HepG2 (cell line): ENCODE measurements at regions not wholly inside any gene's neighbourhood (a gene's known extent, or its start where the extent isn't known, plus 50 kb on each side); places are given as distances from the start of the nearest gene placed in this dataset.

Experiments
- ATAC-seq: fragments of 200-7000 bp; cut with Tn5 transposase; 3 replicates; pipeline ENCODE4 v1.9.1; 2020; ENCODE audit warnings: mild to moderate bottlenecking, moderate library complexity
- BruUV-seq: library from RNA; stranded (reverse); fragments of 400-500 nt; replicated peaks from 2 replicates; lab custom pipeline; 2021; lab: Mats Ljungman, UMichigan
- CTCF ChIA-PET: fragments of 300-600 bp; formaldehyde crosslinking; extraction: SDS; loops from one replicate; lab custom pipeline; 2021; ENCODE audit warnings: low total read pairs, inconsistent platforms, low intra/inter-chr PET ratio; lab: Yijun Ruan, JAX
- POLR2A ChIA-PET: fragments of 350-600 bp; sonication (Branson Sonifier 250); formaldehyde crosslinking; loops from one replicate; lab custom pipeline; 2020; ENCODE audit warnings: antibody characterized with exemption, inconsistent platforms; lab: Yijun Ruan, JAX
- DNase-seq: peaks from one replicate; pipeline ENCODE4 v3.0.0-alpha.2; 2015; ENCODE audit warnings: low spot score
- FAIRE-seq: peaks from 3 replicates; lab custom pipeline; 2011; peaks lifted over from hg19 to GRCh38; lab: Jason Lieb, UNC
- H2AFZ ChIP-seq: one replicate; pipeline ENCODE4 v1.6.1; 2011; ENCODE audit warnings: low read length, inconsistent platforms
- H3K27ac ChIP-seq: fragments of 300-600 bp; 3 replicates; pipeline ENCODE4 v1.8.0; 2011; ENCODE audit warnings: mixed run types, mild to moderate bottlenecking, mixed read lengths, low read length, inconsistent platforms; ENCODE audit not compliant: insufficient read depth; ENCODE audit errors: extremely low read length
- H3K27me3 ChIP-seq, 2 experiments: fragments of 200-600 bp in 1 of 2; 2 replicates in 1 of 2; 3 replicates in 1 of 2; pipeline versions ENCODE4 v1.6.0 to v1.8.0; 2011; ENCODE audit warnings: low read length in 2 of 2, mild to moderate bottlenecking in 2 of 2, moderate library complexity in 2 of 2, inconsistent platforms in 1 of 2; ENCODE audit not compliant: insufficient read depth in 2 of 2, control insufficient read depth in 1 of 2
- H3K36me3 ChIP-seq, 2 experiments: fragments of 200-600 bp in 1 of 2; replicated peaks in 1 of 2; 2 replicates in 1 of 2; 3 replicates in 1 of 2; pipeline versions ENCODE4 v1.5.1 to v1.8.0; 2011; ENCODE audit warnings: low read length in 2 of 2, inconsistent platforms in 1 of 2; ENCODE audit not compliant: insufficient read depth in 2 of 2, control insufficient read depth in 1 of 2
- H3K4me1 ChIP-seq: 2 replicates; pipeline ENCODE4 v1.5.1; 2012; ENCODE audit warnings: low read length, inconsistent platforms; ENCODE audit not compliant: insufficient read depth
- H3K4me2 ChIP-seq: 2 replicates; pipeline ENCODE4 v1.6.0; 2011; ENCODE audit warnings: low read depth, low read length, inconsistent platforms
- H3K4me3 ChIP-seq, 3 experiments: fragments of 200-600 bp in 1 of 3; sonication (generic), shearing (Covaris generic) in 1 of 3; replicated peaks in 1 of 3; 2 replicates each; pipeline ENCODE4 v1.5.1; 2011 to 2016; ENCODE audit warnings: low read length in 3 of 3, inconsistent platforms in 2 of 3, low read depth in 2 of 3, mild to moderate bottlenecking in 2 of 3, control low read depth in 1 of 3, mixed read lengths in 1 of 3; ENCODE audit not compliant: insufficient read depth in 1 of 3
- H3K79me2 ChIP-seq: one replicate; pipeline ENCODE4 v1.6.1; 2011; ENCODE audit warnings: low read length, inconsistent platforms; ENCODE audit not compliant: insufficient read depth
- H3K9ac ChIP-seq: 2 replicates; pipeline ENCODE4 v1.6.0; 2011; ENCODE audit warnings: mild to moderate bottlenecking, low read depth, low read length, inconsistent platforms; ENCODE audit not compliant: insufficient read depth
- H3K9me3 ChIP-seq: 2 replicates; pipeline ENCODE4 v1.5.1; 2012; ENCODE audit warnings: mild to moderate bottlenecking, low read length
- H4K20me1 ChIP-seq: 2 replicates; pipeline ENCODE4 v1.6.0; 2011; ENCODE audit warnings: inconsistent platforms, mild to moderate bottlenecking, low read length, moderate library complexity; ENCODE audit not compliant: insufficient read depth
- AHR ChIP-seq: IDR thresholded peaks from 2 replicates; pipeline ENCODE4 v1.6.1; 2018; ENCODE audit warnings: missing genetic modification reagents, missing compliant biosample characterization
- CBX2 ChIP-seq, 2 experiments: fragments of 200-600 bp in 1 of 2; sonication (generic); formaldehyde crosslinking in 1 of 2; IDR thresholded peaks; 2 replicates each; pipeline versions ENCODE4 v1.7.0 to v1.8.1; 2018 to 2022; ENCODE audit warnings: low read depth in 2 of 2, low read length in 1 of 2, mild to moderate bottlenecking in 1 of 2, missing genetic modification reagents in 1 of 2
- ETV6 ChIP-seq: sonication (generic); formaldehyde crosslinking; conservative IDR thresholded peaks from 2 replicates; pipeline ENCODE4 v1.4.0; 2020; ENCODE audit warnings: missing genetic modification reagents
- FOSL1 ChIP-seq: sonication (generic); formaldehyde crosslinking; IDR thresholded peaks from 2 replicates; pipeline ENCODE4 v1.9.0; 2021; ENCODE audit warnings: missing genetic modification reagents, borderline replicate concordance
- SIN3B ChIP-seq: fragments of 150-350 bp; IDR thresholded peaks from 2 replicates; pipeline ENCODE4 v1.6.1; 2014; ENCODE audit warnings: low read length
- ZFP36L1 ChIP-seq: sonication (generic); formaldehyde crosslinking; IDR thresholded peaks from 2 replicates; pipeline ENCODE4 v1.8.0; 2022; ENCODE audit warnings: mild to moderate bottlenecking, missing genetic modification reagents, moderate library complexity
- ZNF30 ChIP-seq: sonication (generic); formaldehyde crosslinking; IDR thresholded peaks from 2 replicates; pipeline ENCODE4 v1.5.0; 2020; ENCODE audit warnings: mild to moderate bottlenecking, missing genetic modification reagents
- ZNF451 ChIP-seq: sonication (generic); formaldehyde crosslinking; IDR thresholded peaks from 2 replicates; pipeline ENCODE4 v1.5.0; 2020; ENCODE audit warnings: mild to moderate bottlenecking, missing genetic modification reagents
- WGBS: methylation state at CpG from one replicate; pipeline ENCODE4 v1.1.6; 2017; ENCODE audit warnings: low lambda C conversion rate; 5-methylcytosine and 5-hydroxymethylcytosine counted together
- in situ Hi-C: cut with HindIII; loops from 2 replicates; pipeline ENCODE4 v1.10.0; 2017; ENCODE audit warnings: low pct_unique_long_range_greater_than_20kb; ENCODE audit not compliant: extremely low pct_ligation_motif_present
- intact Hi-C: fragments of 100-400 bp; cut with micrococcal nuclease; formaldehyde crosslinking; loops from one replicate; pipeline ENCODE4 v1.10.0; 2022; ENCODE audit not compliant: unreplicated experiment
- TF ChIP-seq, protein P1 (sequence below): sonication (generic); formaldehyde crosslinking; IDR thresholded peaks from 2 replicates; pipeline ENCODE4 v1.8.0; 2022; ENCODE audit warnings: mild to moderate bottlenecking, missing genetic modification reagents, moderate library complexity
- TF ChIP-seq, protein P2 (sequence below): sonication (generic); formaldehyde crosslinking; IDR thresholded peaks from 2 replicates; pipeline ENCODE4 v1.4.0; 2020; ENCODE audit warnings: mild to moderate bottlenecking, missing genetic modification reagents, borderline replicate concordance

DNA sequence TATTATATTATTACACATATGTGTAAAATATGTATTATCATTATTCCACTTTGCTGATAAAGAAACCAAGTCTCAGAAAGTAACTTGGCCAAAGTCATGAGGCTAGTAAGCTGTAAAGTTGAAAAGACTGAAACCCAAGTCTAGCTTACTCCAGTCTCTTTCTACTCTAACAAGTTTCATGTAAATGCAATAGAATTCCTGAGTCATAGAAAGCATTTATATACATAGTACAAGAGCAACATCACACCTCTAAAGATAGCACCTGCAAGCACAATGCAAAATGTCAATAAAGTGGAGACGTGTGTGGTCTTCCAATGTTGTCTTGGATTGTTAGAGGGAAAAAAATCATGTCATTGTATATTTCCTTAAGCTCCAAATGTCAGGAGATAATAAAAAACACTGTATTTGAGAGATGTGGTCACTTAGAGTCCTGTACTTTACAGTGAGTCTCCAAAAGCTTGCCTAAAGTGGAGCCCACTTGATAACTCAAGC lies 430.3 kb upstream of the NRP1 start:
- in situ Hi-C loops, result no loop called here
- Histone ChIP-seq H2AFZ (no peak overlapping the region), H3K27ac (no peak overlapping the region), H3K79me2 (no peaks in the 10 kb centered on the region), H3K4me1 (peaks cover 8% of the 10 kb centered on the region; the same call in 1 of the 2 replicates), H3K9ac (no peak overlapping the region), H3K4me2 (no peak overlapping the region), H3K27me3 (no peaks in the 10 kb centered on the region), H3K9me3 (no peaks in the 10 kb centered on the region), H3K36me3 (no peaks in the 10 kb centered on the region), H3K4me3 (no peak overlapping the region)
- DNase-seq (no peak), FAIRE-seq (no peak)
- intact Hi-C loops, result no loop called here
- POLR2A ChIA-PET, result no interaction called here
- CTCF ChIA-PET, result no interaction called here
- TF ChIP-seq AHR, result no peak
- TF ChIP-seq FOSL1 (CRISPR knock-in tag), result no peak
- TF ChIP-seq ZNF30 (CRISPR knock-in tag), result no peak
- TF ChIP-seq, protein P1, sequence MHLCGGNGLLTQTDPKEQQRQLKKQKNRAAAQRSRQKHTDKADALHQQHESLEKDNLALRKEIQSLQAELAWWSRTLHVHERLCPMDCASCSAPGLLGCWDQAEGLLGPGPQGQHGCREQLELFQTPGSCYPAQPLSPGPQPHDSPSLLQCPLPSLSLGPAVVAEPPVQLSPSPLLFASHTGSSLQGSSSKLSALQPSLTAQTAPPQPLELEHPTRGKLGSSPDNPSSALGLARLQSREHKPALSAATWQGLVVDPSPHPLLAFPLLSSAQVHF, result no peak
- TF ChIP-seq CBX2 (IDR thresholded peaks at IDR 0.05; ENCODE audit: low read depth, low read length), result no peak
- TF ChIP-seq CBX2 (CRISPR knock-in tag; IDR thresholded peaks at IDR 0.05; ENCODE audit: low read depth), result no peak
- no peak for TF ChIP-seq SIN3B
- TF ChIP-seq, protein P2, sequence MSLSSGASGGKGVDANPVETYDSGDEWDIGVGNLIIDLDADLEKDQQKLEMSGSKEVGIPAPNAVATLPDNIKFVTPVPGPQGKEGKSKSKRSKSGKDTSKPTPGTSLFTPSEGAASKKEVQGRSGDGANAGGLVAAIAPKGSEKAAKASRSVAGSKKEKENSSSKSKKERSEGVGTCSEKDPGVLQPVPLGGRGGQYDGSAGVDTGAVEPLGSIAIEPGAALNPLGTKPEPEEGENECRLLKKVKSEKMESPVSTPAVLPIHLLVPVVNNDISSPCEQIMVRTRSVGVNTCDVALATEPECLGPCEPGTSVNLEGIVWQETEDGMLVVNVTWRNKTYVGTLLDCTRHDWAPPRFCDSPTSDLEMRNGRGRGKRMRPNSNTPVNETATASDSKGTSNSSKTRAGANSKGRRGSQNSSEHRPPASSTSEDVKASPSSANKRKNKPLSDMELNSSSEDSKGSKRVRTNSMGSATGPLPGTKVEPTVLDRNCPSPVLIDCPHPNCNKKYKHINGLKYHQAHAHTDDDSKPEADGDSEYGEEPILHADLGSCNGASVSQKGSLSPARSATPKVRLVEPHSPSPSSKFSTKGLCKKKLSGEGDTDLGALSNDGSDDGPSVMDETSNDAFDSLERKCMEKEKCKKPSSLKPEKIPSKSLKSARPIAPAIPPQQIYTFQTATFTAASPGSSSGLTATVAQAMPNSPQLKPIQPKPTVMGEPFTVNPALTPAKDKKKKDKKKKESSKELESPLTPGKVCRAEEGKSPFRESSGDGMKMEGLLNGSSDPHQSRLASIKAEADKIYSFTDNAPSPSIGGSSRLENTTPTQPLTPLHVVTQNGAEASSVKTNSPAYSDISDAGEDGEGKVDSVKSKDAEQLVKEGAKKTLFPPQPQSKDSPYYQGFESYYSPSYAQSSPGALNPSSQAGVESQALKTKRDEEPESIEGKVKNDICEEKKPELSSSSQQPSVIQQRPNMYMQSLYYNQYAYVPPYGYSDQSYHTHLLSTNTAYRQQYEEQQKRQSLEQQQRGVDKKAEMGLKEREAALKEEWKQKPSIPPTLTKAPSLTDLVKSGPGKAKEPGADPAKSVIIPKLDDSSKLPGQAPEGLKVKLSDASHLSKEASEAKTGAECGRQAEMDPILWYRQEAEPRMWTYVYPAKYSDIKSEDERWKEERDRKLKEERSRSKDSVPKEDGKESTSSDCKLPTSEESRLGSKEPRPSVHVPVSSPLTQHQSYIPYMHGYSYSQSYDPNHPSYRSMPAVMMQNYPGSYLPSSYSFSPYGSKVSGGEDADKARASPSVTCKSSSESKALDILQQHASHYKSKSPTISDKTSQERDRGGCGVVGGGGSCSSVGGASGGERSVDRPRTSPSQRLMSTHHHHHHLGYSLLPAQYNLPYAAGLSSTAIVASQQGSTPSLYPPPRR (CRISPR knock-in tag), result no peak
- no peak for TF ChIP-seq ETV6 (CRISPR knock-in tag)
- TF ChIP-seq ZNF451 (CRISPR knock-in tag), result no peak
- TF ChIP-seq ZFP36L1 (CRISPR knock-in tag), result no peak
- TF ChIP-seq, all 625 proteins: peak for 0
- H4K20me1 ChIP-seq, result no peaks in the 10 kb centered on the region
- ATAC-seq, result no peak
- no TSS peak for BruUV-seq
- 52% methylated on average over 1 of the region's 1 CpG for WGBS
